ENCODE measurements at regions not wholly inside any gene's neighbourhood (a gene's known extent, or its start where the extent isn't known, plus 50 kb on each side); places are given as distances from the start of the nearest gene placed in this dataset.

DNA sequence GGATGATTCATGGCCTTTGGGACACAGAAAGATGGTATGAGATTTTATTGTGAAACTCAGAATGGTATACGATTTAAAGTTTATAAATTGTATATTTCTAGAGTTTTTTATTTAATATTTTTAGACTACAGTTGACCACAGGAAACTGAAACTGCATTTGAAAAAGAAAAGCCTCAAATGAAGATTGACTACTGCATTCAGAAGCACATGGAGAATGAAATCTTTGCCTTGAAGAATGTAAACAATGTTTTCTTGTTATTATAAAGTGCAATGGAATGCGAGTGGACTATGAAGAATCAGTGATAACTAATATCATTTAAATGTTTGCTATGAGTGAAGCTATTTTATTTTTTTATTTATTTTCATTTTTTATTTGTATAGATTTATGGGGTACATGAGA is 169.1 kb upstream of the CDH18 start:
- Histone ChIP-seq H3K9me2 (ENCODE audit: insufficient read depth) (no peaks in the 10 kb centered on the region), H3K4me3 (no peak overlapping the region), H3K9me3 (ENCODE audit: low read depth) (no peaks in the 10 kb centered on the region), H3F3A (ENCODE audit: insufficient read depth) (no peaks in the 10 kb centered on the region), H3K27ac (no peak overlapping the region), H4K20me1 (ENCODE audit: insufficient read depth) (no peaks in the 10 kb centered on the region), H3K27me3 (replicated peaks; ENCODE audit: insufficient read depth) (no peaks in the 10 kb centered on the region), H3K36me3 (ENCODE audit: low read depth) (no peaks in the 10 kb centered on the region), H3K9ac (no peak overlapping the region), H2AFZ (no peak overlapping the region), H3K4me2 (ENCODE audit: unreplicated experiment) (no peak overlapping the region), H3K4me1 (ENCODE audit: insufficient read depth) (no peaks in the 10 kb centered on the region), H3K79me2 (ENCODE audit: insufficient read depth) (no peaks in the 10 kb centered on the region)
- no peak for TF ChIP-seq EZH2phosphoT487 (IDR thresholded peaks at IDR 0.05; ENCODE audit: insufficient read depth, low read depth)
- no peak for TF ChIP-seq EZH2 (IDR thresholded peaks at IDR 0.05; ENCODE audit: insufficient read depth, poor library complexity, severe bottlenecking)
- in situ Hi-C loops (cut with MboI) = no loop called here
- no peak for DNase-seq
- 11 to 14% methylated on average over 2 of the region's 2 CpGs for WGBS, 2 experiments (ENCODE audit: low coverage in 1 of 2, low lambda C conversion rate in 2 of 2, missing lambda C conversion rate in 2 of 2)

DNA sequence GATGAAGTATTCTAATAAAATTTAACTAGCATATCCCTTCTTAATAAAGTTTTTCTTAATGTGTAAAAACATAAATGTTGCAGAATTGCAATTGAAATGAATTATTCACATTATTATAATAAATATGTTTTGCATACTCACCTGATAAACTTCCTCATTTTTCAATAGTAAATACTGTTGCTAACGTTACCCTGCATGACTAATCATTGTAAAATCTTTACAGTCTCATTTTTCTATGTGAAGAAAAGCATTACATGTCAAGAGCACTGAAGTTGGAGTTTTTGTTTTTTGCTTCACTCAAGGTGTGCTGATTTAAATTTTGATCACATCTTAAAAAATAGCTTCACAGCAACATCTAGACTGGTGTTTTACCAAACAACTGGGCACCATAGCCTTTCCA is 157.2 kb upstream of the CDH18 start:
- in situ Hi-C loops (cut with MboI) = no loop called here
- H3K27me3 ChIP-seq (replicated peaks; ENCODE audit: insufficient read depth) = no peaks in the 10 kb centered on the region
- H3K4me1 ChIP-seq (ENCODE audit: insufficient read depth) = no peaks in the 10 kb centered on the region
- H3K9me3 ChIP-seq (ENCODE audit: low read depth) = no peaks in the 10 kb centered on the region
- TF ChIP-seq EZH2 (IDR thresholded peaks at IDR 0.05; ENCODE audit: insufficient read depth, poor library complexity, severe bottlenecking) (no peak), EZH2phosphoT487 (IDR thresholded peaks at IDR 0.05; ENCODE audit: insufficient read depth, low read depth) (no peak)
- WGBS, 2 experiments (ENCODE audit: low coverage in 1 of 2, low lambda C conversion rate in 2 of 2, missing lambda C conversion rate in 2 of 2) = 2 to 4% methylated on average over 1 of the region's 1 CpG
- H3K9ac ChIP-seq = no peak overlapping the region
- DNase-seq = no peak
- no peak overlapping the region for H2AFZ ChIP-seq
- no peaks in the 10 kb centered on the region for H3K79me2 ChIP-seq (ENCODE audit: insufficient read depth)
- no peak overlapping the region for H3K4me2 ChIP-seq (ENCODE audit: unreplicated experiment)
- no peaks in the 10 kb centered on the region for H4K20me1 ChIP-seq (ENCODE audit: insufficient read depth)
- H3K27ac ChIP-seq = no peak overlapping the region
- H3F3A ChIP-seq (ENCODE audit: insufficient read depth) = no peaks in the 10 kb centered on the region
- no peak overlapping the region for H3K4me3 ChIP-seq
- H3K9me2 ChIP-seq (ENCODE audit: insufficient read depth) = no peaks in the 10 kb centered on the region
- H3K36me3 ChIP-seq (ENCODE audit: low read depth) = no peaks in the 10 kb centered on the region

DNA sequence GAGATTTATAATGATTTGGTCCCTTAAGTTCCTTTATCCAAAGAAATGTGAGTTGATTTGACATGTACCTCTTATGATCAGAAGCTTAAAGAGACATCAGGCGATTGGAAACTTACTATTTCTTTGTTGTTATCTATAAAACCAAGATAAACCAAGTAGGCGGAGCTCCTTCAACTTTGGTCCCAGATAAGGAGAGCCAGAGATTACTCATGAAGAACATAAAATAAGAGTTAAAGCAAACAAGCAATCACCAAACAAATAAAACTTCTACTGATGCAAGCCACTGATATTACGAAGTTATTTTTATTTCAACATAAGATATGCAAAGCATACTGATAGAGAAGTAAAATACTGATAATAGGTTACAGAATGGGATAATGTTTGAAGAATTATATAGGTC is 141.5 kb upstream of the CDH18 start:
- TF ChIP-seq EZH2phosphoT487 (IDR thresholded peaks at IDR 0.05; ENCODE audit: insufficient read depth, low read depth) (no peak), EZH2 (IDR thresholded peaks at IDR 0.05; ENCODE audit: insufficient read depth, poor library complexity, severe bottlenecking) (no peak)
- WGBS, 2 experiments (ENCODE audit: low coverage in 1 of 2, low lambda C conversion rate in 2 of 2, missing lambda C conversion rate in 2 of 2) = 32% methylated on average over 3 of the region's 3 CpGs
- Histone ChIP-seq H3K27ac (no peak overlapping the region), H3K36me3 (ENCODE audit: low read depth) (no peaks in the 10 kb centered on the region), H4K20me1 (ENCODE audit: insufficient read depth) (no peaks in the 10 kb centered on the region), H3K27me3 (replicated peaks; ENCODE audit: insufficient read depth) (no peaks in the 10 kb centered on the region), H3K4me3 (no peak overlapping the region), H3K9me2 (ENCODE audit: insufficient read depth) (no peaks in the 10 kb centered on the region), H3F3A (ENCODE audit: insufficient read depth) (no peaks in the 10 kb centered on the region), H3K4me1 (ENCODE audit: insufficient read depth) (no peaks in the 10 kb centered on the region), H2AFZ (no peak overlapping the region), H3K79me2 (ENCODE audit: insufficient read depth) (no peaks in the 10 kb centered on the region), H3K9me3 (ENCODE audit: low read depth) (no peaks in the 10 kb centered on the region), H3K9ac (no peak overlapping the region), H3K4me2 (ENCODE audit: unreplicated experiment) (no peak overlapping the region)
- no peak for DNase-seq
- in situ Hi-C loops (cut with MboI) = no loop called here

DNA sequence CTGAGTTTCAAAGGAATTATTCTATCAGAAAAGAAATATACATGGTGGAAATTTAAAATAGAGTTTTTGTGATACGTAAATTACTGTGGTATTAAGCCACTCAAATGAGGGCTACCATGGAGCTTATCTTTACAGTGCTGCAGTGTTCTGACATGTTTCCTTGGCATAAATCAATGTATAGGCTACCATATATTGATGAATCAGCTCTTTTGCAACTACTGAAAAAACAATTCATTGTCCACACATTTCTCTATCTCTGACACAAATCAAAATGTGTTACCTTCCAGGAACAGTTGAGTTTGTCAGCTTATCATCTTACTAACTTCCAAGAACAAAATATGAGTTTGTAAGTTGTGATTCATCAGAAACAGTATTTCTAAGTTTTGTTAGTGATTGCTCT is 140.3 kb upstream of the CDH18 start:
- no peaks in the 10 kb centered on the region for H3K36me3 ChIP-seq (ENCODE audit: low read depth)
- H3K4me1 ChIP-seq (ENCODE audit: insufficient read depth) = no peaks in the 10 kb centered on the region
- H3K9ac ChIP-seq = no peak overlapping the region
- H3K9me3 ChIP-seq (ENCODE audit: low read depth) = no peaks in the 10 kb centered on the region
- no peak overlapping the region for H3K4me3 ChIP-seq
- DNase-seq = no peak
- WGBS, 2 experiments (ENCODE audit: low coverage in 1 of 2, low lambda C conversion rate in 2 of 2, missing lambda C conversion rate in 2 of 2) = 25 to 45% methylated on average over 1 of the region's 1 CpG
- TF ChIP-seq EZH2phosphoT487 (IDR thresholded peaks at IDR 0.05; ENCODE audit: insufficient read depth, low read depth) (no peak), EZH2 (IDR thresholded peaks at IDR 0.05; ENCODE audit: insufficient read depth, poor library complexity, severe bottlenecking) (no peak)
- H2AFZ ChIP-seq = no peak overlapping the region
- no peaks in the 10 kb centered on the region for H3K27me3 ChIP-seq (replicated peaks; ENCODE audit: insufficient read depth)
- H3K4me2 ChIP-seq (ENCODE audit: unreplicated experiment) = no peak overlapping the region
- H3K79me2 ChIP-seq (ENCODE audit: insufficient read depth) = no peaks in the 10 kb centered on the region
- no peaks in the 10 kb centered on the region for H3K9me2 ChIP-seq (ENCODE audit: insufficient read depth)
- in situ Hi-C loops (cut with MboI) = no loop called here
- no peaks in the 10 kb centered on the region for H3F3A ChIP-seq (ENCODE audit: insufficient read depth)
- no peaks in the 10 kb centered on the region for H4K20me1 ChIP-seq (ENCODE audit: insufficient read depth)
- no peak overlapping the region for H3K27ac ChIP-seq

DNA sequence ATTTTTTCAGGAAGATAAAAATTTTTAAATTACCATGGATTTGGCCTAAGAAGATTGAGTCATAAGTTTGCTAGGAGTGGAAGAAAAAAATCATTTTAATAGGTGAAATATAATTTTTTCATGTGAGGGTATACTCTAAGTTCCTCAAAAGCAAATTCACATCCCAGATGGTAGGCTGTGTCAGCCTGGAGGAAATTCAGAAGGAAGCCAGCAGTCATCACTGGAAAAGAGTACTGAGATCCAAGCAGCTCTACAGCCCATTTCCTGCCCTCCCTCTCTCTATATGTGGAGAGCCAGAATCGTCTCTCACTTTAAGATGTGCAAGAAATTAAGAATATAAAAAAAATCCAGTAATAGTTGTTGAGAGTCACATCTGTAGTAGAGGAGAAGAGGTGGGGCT is 126.5 kb upstream of the CDH18 start:
- Histone ChIP-seq H3K79me2 (ENCODE audit: insufficient read depth) (no peaks in the 10 kb centered on the region), H3K4me1 (ENCODE audit: insufficient read depth) (no peaks in the 10 kb centered on the region), H3K36me3 (ENCODE audit: low read depth) (no peaks in the 10 kb centered on the region), H3K4me2 (ENCODE audit: unreplicated experiment) (no peak overlapping the region), H2AFZ (no peak overlapping the region), H3K4me3 (no peak overlapping the region), H3K9ac (no peak overlapping the region), H3F3A (ENCODE audit: insufficient read depth) (no peaks in the 10 kb centered on the region), H3K9me3 (ENCODE audit: low read depth) (no peaks in the 10 kb centered on the region), H3K27me3 (replicated peaks; ENCODE audit: insufficient read depth) (no peaks in the 10 kb centered on the region), H4K20me1 (ENCODE audit: insufficient read depth) (no peaks in the 10 kb centered on the region), H3K9me2 (ENCODE audit: insufficient read depth) (no peaks in the 10 kb centered on the region), H3K27ac (no peak overlapping the region)
- no peak for DNase-seq
- in situ Hi-C loops (cut with MboI) = no loop called here
- TF ChIP-seq EZH2 (IDR thresholded peaks at IDR 0.05; ENCODE audit: insufficient read depth, poor library complexity, severe bottlenecking) (no peak), EZH2phosphoT487 (IDR thresholded peaks at IDR 0.05; ENCODE audit: insufficient read depth, low read depth) (no peak)
- WGBS, 2 experiments (ENCODE audit: low coverage in 1 of 2, low lambda C conversion rate in 2 of 2, missing lambda C conversion rate in 2 of 2) = 0% methylated on average over 1 of the region's 1 CpG

Data from GM23248 (cell line).